HEK293 (cell line): ENCODE measurements at regions not wholly inside any gene's neighbourhood (a gene's known extent, or its start where the extent isn't known, plus 50 kb on each side); places are given as distances from the start of the nearest gene placed in this dataset.

ENCODE experiments used
- CTCF ChIA-PET: fragments of 350-600 bp; formaldehyde crosslinking; extraction: SDS; loops from one replicate; lab custom pipeline; 2021; ENCODE audit warnings: antibody characterized with exemption; lab: Yijun Ruan, JAX
- POLR2A ChIA-PET: fragments of 300-600 bp; formaldehyde crosslinking; extraction: SDS; loops from one replicate; lab custom pipeline; 2020; ENCODE audit warnings: antibody characterized with exemption, inconsistent platforms; lab: Yijun Ruan, JAX
- H3K27ac ChIP-seq: fragments of 200-500 bp; sonication (Bioruptor generic); 2 replicates; pipeline ENCODE4 v1.5.1; 2014; ENCODE audit warnings: low read depth, low read length, control low read depth, inconsistent platforms; ENCODE audit errors: extremely low read depth
- H3K36me3 ChIP-seq, 2 experiments: fragments of 200-500 bp in 1 of 2; sonication (Bioruptor generic) in 1 of 2; 1 replicate in 1 of 2; 2 replicates in 1 of 2; pipeline ENCODE4 v1.5.1; 2014 to 2017; ENCODE audit warnings: inconsistent platforms in 2 of 2, low read length in 2 of 2; ENCODE audit not compliant: control insufficient read depth in 2 of 2, insufficient read depth in 1 of 2
- H3K4me1 ChIP-seq: fragments of 200-500 bp; sonication (Bioruptor generic); 2 replicates; pipeline ENCODE4 v1.5.1; 2014; ENCODE audit warnings: mild to moderate bottlenecking, low read length, inconsistent platforms; ENCODE audit not compliant: control insufficient read depth, insufficient read depth
- H3K4me3 ChIP-seq: 2 replicates; pipeline ENCODE4 v1.5.1; 2011; ENCODE audit warnings: low read depth, mild to moderate bottlenecking, control low read depth, low read length, moderate library complexity
- H3K9me3 ChIP-seq: fragments of 200-500 bp; sonication (Bioruptor generic); 2 replicates; pipeline ENCODE4 v1.5.1; 2014; ENCODE audit warnings: low read depth, low read length, inconsistent platforms; ENCODE audit not compliant: control insufficient read depth, insufficient read depth
- ATF2 ChIP-seq: fragments of 450-650 bp; formaldehyde crosslinking; IDR thresholded peaks from 2 replicates; pipeline ENCODE4 v1.5.1; 2016; ENCODE audit warnings: missing biosample characterization, missing genetic modification characterization, low read depth
- HOXD13 ChIP-seq: sonication (generic); formaldehyde crosslinking; IDR thresholded peaks from 2 replicates; pipeline ENCODE4 v1.8.0; 2022; ENCODE audit warnings: missing genetic modification reagents, borderline replicate concordance
- MEIS1 ChIP-seq: sonication (generic); formaldehyde crosslinking; IDR thresholded peaks from 2 replicates; pipeline ENCODE4 v1.8.1; 2022; ENCODE audit warnings: missing genetic modification reagents, mild to moderate bottlenecking, borderline replicate concordance
- TCF7L2 ChIP-seq: IDR thresholded peaks from 2 replicates; pipeline ENCODE4 v1.6.1; 2011; ENCODE audit warnings: low read depth, mild to moderate bottlenecking, inconsistent platforms, low read length, moderate library complexity, borderline replicate concordance
- ZNF24 ChIP-seq: fragments of 450-650 bp; formaldehyde crosslinking; IDR thresholded peaks from 2 replicates; pipeline ENCODE4 v1.5.1; 2016; ENCODE audit warnings: missing biosample characterization, missing genetic modification characterization
- ZNF274 ChIP-seq, 2 experiments: fragments of 200-500 bp in 1 of 2; fragments of 450-650 bp in 1 of 2; sonication (Bioruptor generic) in 1 of 2; formaldehyde crosslinking in 1 of 2; IDR thresholded peaks; 2 replicates each; pipeline versions ENCODE4 v1.5.1 to v1.6.1; 2014 to 2016; ENCODE audit warnings: borderline replicate concordance in 1 of 2, inconsistent platforms in 1 of 2, low read length in 1 of 2, missing biosample characterization in 1 of 2, missing genetic modification characterization in 1 of 2
- ZNF529 ChIP-seq: fragments of 450-650 bp; formaldehyde crosslinking; IDR thresholded peaks from 2 replicates; pipeline ENCODE4 v1.5.1; 2017; ENCODE audit warnings: missing genetic modification characterization, missing biosample characterization; ENCODE audit not compliant: insufficient replicate concordance
- ZNF548 ChIP-seq: fragments of 450-650 bp; formaldehyde crosslinking; IDR thresholded peaks from 2 replicates; pipeline ENCODE4 v1.5.1; 2016; ENCODE audit warnings: missing biosample characterization, missing genetic modification characterization
- ZNF555 ChIP-seq: fragments of 450-650 bp; formaldehyde crosslinking; conservative IDR thresholded peaks from 2 replicates; pipeline ENCODE4 v1.5.1; 2017; ENCODE audit warnings: missing biosample characterization, mild to moderate bottlenecking, missing genetic modification characterization, inconsistent platforms
- ZNF558 ChIP-seq: fragments of 450-650 bp; formaldehyde crosslinking; IDR thresholded peaks from 2 replicates; pipeline ENCODE4 v1.5.1; 2016; ENCODE audit warnings: missing biosample characterization, missing genetic modification characterization
- ZNF571 ChIP-seq: fragments of 450-650 bp; formaldehyde crosslinking; IDR thresholded peaks from 2 replicates; pipeline ENCODE4 v1.5.0; 2017; ENCODE audit warnings: missing biosample characterization, missing genetic modification characterization
- ZNF624 ChIP-seq: fragments of 450-650 bp; formaldehyde crosslinking; IDR thresholded peaks from 2 replicates; pipeline ENCODE4 v1.5.1; 2017; ENCODE audit warnings: missing biosample characterization, missing genetic modification characterization
- ZNF626 ChIP-seq: fragments of 450-650 bp; sonication (Bioruptor Pico); formaldehyde crosslinking; IDR thresholded peaks from 2 replicates; pipeline ENCODE4 v1.5.1; 2018; ENCODE audit warnings: missing biosample characterization, missing genetic modification characterization, inconsistent platforms
- ZNF664 ChIP-seq: fragments of 450-650 bp; formaldehyde crosslinking; IDR thresholded peaks from 2 replicates; pipeline ENCODE4 v1.5.1; 2016; ENCODE audit warnings: missing biosample characterization, missing genetic modification characterization
- ZNF76 ChIP-seq: fragments of 450-650 bp; formaldehyde crosslinking; IDR thresholded peaks from 2 replicates; pipeline ENCODE4; 2016; ENCODE audit warnings: low read depth, missing biosample characterization, missing genetic modification characterization, borderline replicate concordance
- ZNF777 ChIP-seq: fragments of 450-650 bp; formaldehyde crosslinking; IDR thresholded peaks from 2 replicates; pipeline ENCODE4 v1.5.1; 2017; ENCODE audit warnings: missing biosample characterization, missing genetic modification characterization, borderline replicate concordance
- ZSCAN4 ChIP-seq: fragments of 450-650 bp; formaldehyde crosslinking; IDR thresholded peaks from 2 replicates; pipeline ENCODE4 v1.5.1; 2017; ENCODE audit warnings: missing biosample characterization, missing genetic modification characterization
- TF ChIP-seq, protein P1 (sequence below): IDR thresholded peaks from 2 replicates; pipeline ENCODE4 v1.6.1; 2011; ENCODE audit warnings: mild to moderate bottlenecking, low read depth, low read length, borderline replicate concordance
- TF ChIP-seq, protein P2 (sequence below): fragments of 450-650 bp; formaldehyde crosslinking; IDR thresholded peaks from 2 replicates; pipeline ENCODE4 v1.5.1; 2017; ENCODE audit warnings: missing biosample characterization, missing genetic modification characterization
- TF ChIP-seq, protein P3 (sequence below): fragments of 450-650 bp; formaldehyde crosslinking; optimal IDR thresholded peaks from 2 replicates; pipeline ENCODE3; 2016; ENCODE audit warnings: missing biosample characterization, mild to moderate bottlenecking, missing genetic modification characterization
- TF ChIP-seq, protein P4 (sequence below): fragments of 450-650 bp; formaldehyde crosslinking; IDR thresholded peaks from 2 replicates; pipeline ENCODE4 v1.5.1; 2016; ENCODE audit warnings: missing biosample characterization, missing genetic modification characterization, borderline replicate concordance

- TF ChIP-seq, protein P1, sequence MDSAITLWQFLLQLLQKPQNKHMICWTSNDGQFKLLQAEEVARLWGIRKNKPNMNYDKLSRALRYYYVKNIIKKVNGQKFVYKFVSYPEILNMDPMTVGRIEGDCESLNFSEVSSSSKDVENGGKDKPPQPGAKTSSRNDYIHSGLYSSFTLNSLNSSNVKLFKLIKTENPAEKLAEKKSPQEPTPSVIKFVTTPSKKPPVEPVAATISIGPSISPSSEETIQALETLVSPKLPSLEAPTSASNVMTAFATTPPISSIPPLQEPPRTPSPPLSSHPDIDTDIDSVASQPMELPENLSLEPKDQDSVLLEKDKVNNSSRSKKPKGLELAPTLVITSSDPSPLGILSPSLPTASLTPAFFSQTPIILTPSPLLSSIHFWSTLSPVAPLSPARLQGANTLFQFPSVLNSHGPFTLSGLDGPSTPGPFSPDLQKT: no peak
- TF ChIP-seq, protein P2, sequence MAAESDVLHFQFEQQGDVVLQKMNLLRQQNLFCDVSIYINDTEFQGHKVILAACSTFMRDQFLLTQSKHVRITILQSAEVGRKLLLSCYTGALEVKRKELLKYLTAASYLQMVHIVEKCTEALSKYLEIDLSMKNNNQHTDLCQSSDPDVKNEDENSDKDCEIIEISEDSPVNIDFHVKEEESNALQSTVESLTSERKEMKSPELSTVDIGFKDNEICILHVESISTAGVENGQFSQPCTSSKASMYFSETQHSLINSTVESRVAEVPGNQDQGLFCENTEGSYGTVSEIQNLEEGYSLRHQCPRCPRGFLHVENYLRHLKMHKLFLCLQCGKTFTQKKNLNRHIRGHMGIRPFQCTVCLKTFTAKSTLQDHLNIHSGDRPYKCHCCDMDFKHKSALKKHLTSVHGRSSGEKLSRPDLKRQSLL (tag by site-specific recombination): no peak
Observed at GRCh38 chr2:125224830-125225229, 1199.7 kb downstream of the CNTNAP5 start (continued).

GRCh38 chr2:125227843-125228392, 1202.8 kb downstream of the CNTNAP5 start:
- Histone ChIP-seq H3K27ac (no peak overlapping the region), H3K4me3 (no peak overlapping the region), H3K9me3 (no peaks in the 10 kb centered on the region), H3K36me3 (no peaks in the 10 kb centered on the region), H3K4me1 (no peaks in the 10 kb centered on the region)
- ChIA-PET CTCF (no interaction called here), POLR2A (no interaction called here)
- no peak for TF ChIP-seq ZNF529 (tag by site-specific recombination)
- no peak for TF ChIP-seq ZNF664 (tag by site-specific recombination)
- no peak for TF ChIP-seq ZNF274 (IDR thresholded peaks at IDR 0.05; ENCODE audit: low read length)
- TF ChIP-seq ZNF274 (tag by site-specific recombination; IDR thresholded peaks at IDR 0.05; ENCODE audit: borderline replicate concordance): no peak
- no peak for TF ChIP-seq ZNF777
- TF ChIP-seq, protein P3, sequence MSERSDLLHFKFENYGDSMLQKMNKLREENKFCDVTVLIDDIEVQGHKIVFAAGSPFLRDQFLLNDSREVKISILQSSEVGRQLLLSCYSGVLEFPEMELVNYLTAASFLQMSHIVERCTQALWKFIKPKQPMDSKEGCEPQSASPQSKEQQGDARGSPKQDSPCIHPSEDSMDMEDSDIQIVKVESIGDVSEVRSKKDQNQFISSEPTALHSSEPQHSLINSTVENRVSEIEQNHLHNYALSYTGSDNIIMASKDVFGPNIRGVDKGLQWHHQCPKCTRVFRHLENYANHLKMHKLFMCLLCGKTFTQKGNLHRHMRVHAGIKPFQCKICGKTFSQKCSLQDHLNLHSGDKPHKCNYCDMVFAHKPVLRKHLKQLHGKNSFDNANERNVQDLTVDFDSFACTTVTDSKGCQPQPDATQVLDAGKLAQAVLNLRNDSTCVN (tag by site-specific recombination): no peak
- TF ChIP-seq ZNF626 (tag by site-specific recombination): no peak
- TF ChIP-seq ZSCAN4 (tag by site-specific recombination): no peak
- TF ChIP-seq ZNF76 (tag by site-specific recombination): no peak
- no peak for TF ChIP-seq TCF7L2
- TF ChIP-seq ATF2: no peak
- no peak for TF ChIP-seq ZNF624
- TF ChIP-seq, protein P4, sequence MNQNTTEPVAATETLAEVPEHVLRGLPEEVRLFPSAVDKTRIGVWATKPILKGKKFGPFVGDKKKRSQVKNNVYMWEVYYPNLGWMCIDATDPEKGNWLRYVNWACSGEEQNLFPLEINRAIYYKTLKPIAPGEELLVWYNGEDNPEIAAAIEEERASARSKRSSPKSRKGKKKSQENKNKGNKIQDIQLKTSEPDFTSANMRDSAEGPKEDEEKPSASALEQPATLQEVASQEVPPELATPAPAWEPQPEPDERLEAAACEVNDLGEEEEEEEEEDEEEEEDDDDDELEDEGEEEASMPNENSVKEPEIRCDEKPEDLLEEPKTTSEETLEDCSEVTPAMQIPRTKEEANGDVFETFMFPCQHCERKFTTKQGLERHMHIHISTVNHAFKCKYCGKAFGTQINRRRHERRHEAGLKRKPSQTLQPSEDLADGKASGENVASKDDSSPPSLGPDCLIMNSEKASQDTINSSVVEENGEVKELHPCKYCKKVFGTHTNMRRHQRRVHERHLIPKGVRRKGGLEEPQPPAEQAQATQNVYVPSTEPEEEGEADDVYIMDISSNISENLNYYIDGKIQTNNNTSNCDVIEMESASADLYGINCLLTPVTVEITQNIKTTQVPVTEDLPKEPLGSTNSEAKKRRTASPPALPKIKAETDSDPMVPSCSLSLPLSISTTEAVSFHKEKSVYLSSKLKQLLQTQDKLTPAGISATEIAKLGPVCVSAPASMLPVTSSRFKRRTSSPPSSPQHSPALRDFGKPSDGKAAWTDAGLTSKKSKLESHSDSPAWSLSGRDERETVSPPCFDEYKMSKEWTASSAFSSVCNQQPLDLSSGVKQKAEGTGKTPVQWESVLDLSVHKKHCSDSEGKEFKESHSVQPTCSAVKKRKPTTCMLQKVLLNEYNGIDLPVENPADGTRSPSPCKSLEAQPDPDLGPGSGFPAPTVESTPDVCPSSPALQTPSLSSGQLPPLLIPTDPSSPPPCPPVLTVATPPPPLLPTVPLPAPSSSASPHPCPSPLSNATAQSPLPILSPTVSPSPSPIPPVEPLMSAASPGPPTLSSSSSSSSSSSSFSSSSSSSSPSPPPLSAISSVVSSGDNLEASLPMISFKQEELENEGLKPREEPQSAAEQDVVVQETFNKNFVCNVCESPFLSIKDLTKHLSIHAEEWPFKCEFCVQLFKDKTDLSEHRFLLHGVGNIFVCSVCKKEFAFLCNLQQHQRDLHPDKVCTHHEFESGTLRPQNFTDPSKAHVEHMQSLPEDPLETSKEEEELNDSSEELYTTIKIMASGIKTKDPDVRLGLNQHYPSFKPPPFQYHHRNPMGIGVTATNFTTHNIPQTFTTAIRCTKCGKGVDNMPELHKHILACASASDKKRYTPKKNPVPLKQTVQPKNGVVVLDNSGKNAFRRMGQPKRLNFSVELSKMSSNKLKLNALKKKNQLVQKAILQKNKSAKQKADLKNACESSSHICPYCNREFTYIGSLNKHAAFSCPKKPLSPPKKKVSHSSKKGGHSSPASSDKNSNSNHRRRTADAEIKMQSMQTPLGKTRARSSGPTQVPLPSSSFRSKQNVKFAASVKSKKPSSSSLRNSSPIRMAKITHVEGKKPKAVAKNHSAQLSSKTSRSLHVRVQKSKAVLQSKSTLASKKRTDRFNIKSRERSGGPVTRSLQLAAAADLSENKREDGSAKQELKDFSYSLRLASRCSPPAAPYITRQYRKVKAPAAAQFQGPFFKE: no peak
- TF ChIP-seq HOXD13 (CRISPR knock-in tag): no peak
- TF ChIP-seq ZNF571 (tag by site-specific recombination): no peak
- no peak for TF ChIP-seq ZNF558
- no peak for TF ChIP-seq ZNF555
- TF ChIP-seq MEIS1 (CRISPR knock-in tag): no peak
- TF ChIP-seq ZNF548: no peak
- TF ChIP-seq ZNF24: no peak
